ENCODE measurements at regions not wholly inside any gene's neighbourhood (a gene's known extent, or its start where the extent isn't known, plus 50 kb on each side); places are given as distances from the start of the nearest gene placed in this dataset.

DNA sequence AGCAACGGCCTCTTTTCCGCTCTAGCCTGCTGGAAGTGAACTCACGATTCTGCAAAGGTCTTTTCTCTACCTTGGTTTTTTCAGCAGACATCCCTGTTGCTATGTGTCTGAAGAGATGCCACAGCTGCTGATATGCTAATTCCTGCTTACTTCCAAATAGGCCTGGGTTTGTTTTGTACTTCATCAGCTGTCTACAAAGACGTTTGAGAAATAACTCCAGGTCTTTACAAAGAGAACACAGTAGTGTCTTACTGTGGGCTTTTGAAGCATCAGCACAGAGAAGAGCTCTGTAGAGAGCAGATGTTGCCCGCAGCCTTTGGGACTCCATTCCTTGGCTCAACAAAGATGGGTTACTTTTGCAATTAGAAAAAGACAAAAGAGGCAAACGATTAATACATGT lies 1366.5 kb downstream of the AACS start:
- H3K36me3 ChIP-seq: no peaks in the 10 kb centered on the region
- H3K9me3 ChIP-seq: no peaks in the 10 kb centered on the region
- WGBS: 43% methylated on average over 6 of the region's 6 CpGs
- no peaks in the 10 kb centered on the region for H3K4me1 ChIP-seq
- H3K27ac ChIP-seq (replicated peaks in 1 of 4): no peak overlapping the region
- H3K4me3 ChIP-seq: no peak overlapping the region
- no peak for DNase-seq (ENCODE audit: extremely low spot score)
- no peaks in the 10 kb centered on the region for H3K27me3 ChIP-seq
- intact Hi-C loops (cut with DNase I): no loop called here
- TF ChIP-seq POLR2AphosphoS5 (IDR thresholded peaks at IDR 0.05): no peak
- no peak for TF ChIP-seq POLR2A (IDR thresholded peaks at IDR 0.05; ENCODE audit: low read depth)

DNA sequence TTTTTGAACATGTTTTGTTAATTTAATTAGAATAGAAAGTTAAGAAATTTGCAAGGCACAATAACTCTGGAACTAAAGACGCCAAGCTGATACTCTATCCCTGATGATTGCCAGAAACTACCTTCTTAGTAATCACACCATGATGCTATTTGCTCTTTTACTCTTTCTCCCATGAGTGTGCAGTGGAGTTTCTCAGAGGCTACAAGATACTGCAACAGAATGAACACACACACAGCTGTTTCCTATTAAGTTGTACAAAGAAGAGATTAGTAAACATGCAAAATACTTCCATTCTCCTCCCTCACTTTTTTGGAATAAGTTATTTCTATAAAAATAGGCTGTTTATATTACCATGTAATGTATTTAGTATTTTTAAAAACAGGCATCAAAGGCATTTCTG lies 1367.5 kb downstream of the AACS start:
- Histone ChIP-seq H3K4me1 (no peaks in the 10 kb centered on the region), H3K9me3 (no peaks in the 10 kb centered on the region), H3K27me3 (no peaks in the 10 kb centered on the region), H3K36me3 (no peaks in the 10 kb centered on the region), H3K4me3 (no peak overlapping the region), H3K27ac (replicated peaks in 1 of 4) (no peak overlapping the region)
- no peak for DNase-seq (ENCODE audit: extremely low spot score)
- TF ChIP-seq POLR2A (IDR thresholded peaks at IDR 0.05; ENCODE audit: low read depth): no peak
- TF ChIP-seq, protein P1, sequence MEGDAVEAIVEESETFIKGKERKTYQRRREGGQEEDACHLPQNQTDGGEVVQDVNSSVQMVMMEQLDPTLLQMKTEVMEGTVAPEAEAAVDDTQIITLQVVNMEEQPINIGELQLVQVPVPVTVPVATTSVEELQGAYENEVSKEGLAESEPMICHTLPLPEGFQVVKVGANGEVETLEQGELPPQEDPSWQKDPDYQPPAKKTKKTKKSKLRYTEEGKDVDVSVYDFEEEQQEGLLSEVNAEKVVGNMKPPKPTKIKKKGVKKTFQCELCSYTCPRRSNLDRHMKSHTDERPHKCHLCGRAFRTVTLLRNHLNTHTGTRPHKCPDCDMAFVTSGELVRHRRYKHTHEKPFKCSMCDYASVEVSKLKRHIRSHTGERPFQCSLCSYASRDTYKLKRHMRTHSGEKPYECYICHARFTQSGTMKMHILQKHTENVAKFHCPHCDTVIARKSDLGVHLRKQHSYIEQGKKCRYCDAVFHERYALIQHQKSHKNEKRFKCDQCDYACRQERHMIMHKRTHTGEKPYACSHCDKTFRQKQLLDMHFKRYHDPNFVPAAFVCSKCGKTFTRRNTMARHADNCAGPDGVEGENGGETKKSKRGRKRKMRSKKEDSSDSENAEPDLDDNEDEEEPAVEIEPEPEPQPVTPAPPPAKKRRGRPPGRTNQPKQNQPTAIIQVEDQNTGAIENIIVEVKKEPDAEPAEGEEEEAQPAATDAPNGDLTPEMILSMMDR (IDR thresholded peaks at IDR 0.05): no peak
- no peak for TF ChIP-seq POLR2AphosphoS5 (IDR thresholded peaks at IDR 0.05)
- no peak for TF ChIP-seq EP300 (IDR thresholded peaks at IDR 0.05)
- 44% methylated on average over 1 of the region's 1 CpG for WGBS
- intact Hi-C loops (cut with DNase I): no loop called here

DNA sequence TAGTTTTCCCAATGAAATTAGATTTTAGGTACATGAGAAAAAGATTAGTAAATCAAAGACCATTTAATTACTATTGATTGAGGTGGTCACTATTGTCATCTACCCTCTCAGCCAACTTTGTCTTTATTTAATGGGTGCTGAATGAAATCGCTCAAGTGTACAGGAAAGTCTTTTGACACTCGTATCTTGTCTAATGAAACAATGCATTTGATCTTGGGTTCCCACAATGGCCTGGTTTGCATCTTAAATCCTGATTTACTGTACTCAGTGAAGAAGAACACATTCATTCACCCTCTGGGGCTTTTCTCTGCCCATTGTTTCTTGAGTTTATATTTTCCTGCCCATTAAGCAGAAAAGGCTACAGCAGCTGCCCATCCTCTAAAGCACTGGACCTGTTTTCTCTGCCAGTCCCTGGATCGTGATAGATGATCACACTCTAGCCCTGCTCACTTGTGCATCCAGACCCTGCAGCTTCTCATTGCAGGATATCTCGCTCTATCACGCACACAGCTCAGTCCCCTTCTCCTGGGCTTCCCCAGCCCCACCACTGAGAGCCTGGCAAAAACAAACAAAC lies 1369.3 kb downstream of the AACS start:
- intact Hi-C loops (cut with DNase I): no loop called here
- no peak for DNase-seq (ENCODE audit: extremely low spot score)
- Histone ChIP-seq H3K36me3 (no peaks in the 10 kb centered on the region), H3K9me3 (no peaks in the 10 kb centered on the region), H3K27ac (replicated peaks in 1 of 4) (no peak overlapping the region), H3K4me1 (no peaks in the 10 kb centered on the region), H3K27me3 (no peaks in the 10 kb centered on the region), H3K4me3 (no peak overlapping the region)
- TF ChIP-seq POLR2AphosphoS5 (IDR thresholded peaks at IDR 0.05): no peak
- no peak for TF ChIP-seq EP300 (IDR thresholded peaks at IDR 0.05)
- no peak for TF ChIP-seq POLR2A (IDR thresholded peaks at IDR 0.05; ENCODE audit: low read depth)
- TF ChIP-seq, protein P1 (IDR thresholded peaks at IDR 0.05): no peak
- 88% methylated on average over 5 of the region's 5 CpGs for WGBS

DNA sequence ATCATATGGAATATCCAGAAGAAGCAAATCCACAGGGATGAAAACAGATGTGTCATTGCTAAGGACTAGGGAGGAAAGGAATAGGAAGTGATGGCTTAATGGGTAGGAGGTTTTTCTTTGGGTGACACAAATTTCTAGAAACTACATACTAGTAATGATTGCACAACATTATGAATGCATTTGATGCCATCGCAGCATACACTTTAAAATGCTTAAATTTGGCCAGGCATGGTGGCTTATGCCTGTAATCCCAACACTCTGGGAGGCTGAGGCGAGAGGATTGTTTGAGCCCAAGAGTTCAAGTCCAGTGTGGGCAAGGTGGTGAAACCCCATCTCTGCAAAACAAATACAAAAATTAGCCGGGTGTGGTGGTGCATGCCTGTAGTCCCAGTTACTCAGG lies 1370.8 kb downstream of the AACS start:
- TF ChIP-seq POLR2AphosphoS5 (IDR thresholded peaks at IDR 0.05): no peak
- H3K4me3 ChIP-seq: no peak overlapping the region
- H3K27me3 ChIP-seq: no peaks in the 10 kb centered on the region
- H3K4me1 ChIP-seq: no peaks in the 10 kb centered on the region
- no peaks in the 10 kb centered on the region for H3K36me3 ChIP-seq
- H3K9me3 ChIP-seq: no peaks in the 10 kb centered on the region
- intact Hi-C loops (cut with DNase I): no loop called here
- no peak for DNase-seq (ENCODE audit: extremely low spot score)
- H3K27ac ChIP-seq (replicated peaks in 1 of 4): no peak overlapping the region
- WGBS: 85% methylated on average over 3 of the region's 3 CpGs

DNA sequence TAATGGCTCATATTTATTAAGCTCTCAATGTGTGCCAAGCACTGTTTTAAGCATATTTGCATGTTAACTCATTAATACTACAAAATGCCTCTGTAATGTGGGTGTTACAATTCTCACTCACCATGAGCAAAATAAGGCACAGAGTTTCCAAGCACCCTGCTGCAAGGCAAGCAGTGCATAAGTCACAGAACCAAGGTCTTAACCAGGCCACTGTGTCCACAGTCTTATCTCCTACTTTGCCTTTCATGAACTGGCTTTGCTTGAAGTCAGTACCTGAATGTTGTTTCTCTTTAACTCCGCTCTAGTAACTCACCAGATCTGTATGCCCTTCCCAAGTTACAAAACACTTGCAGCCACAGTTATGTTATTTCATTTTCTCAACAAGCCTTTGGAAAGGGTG lies 1372.7 kb downstream of the AACS start:
- intact Hi-C loops (cut with DNase I): no loop called here
- Histone ChIP-seq H3K4me1 (no peaks in the 10 kb centered on the region), H3K36me3 (no peaks in the 10 kb centered on the region), H3K4me3 (no peak overlapping the region), H3K27ac (replicated peaks in 1 of 4) (no peak overlapping the region), H3K9me3 (no peaks in the 10 kb centered on the region), H3K27me3 (no peaks in the 10 kb centered on the region)
- DNase-seq (ENCODE audit: extremely low spot score): no peak
- 90% methylated on average over 1 of the region's 1 CpG for WGBS
- no peak for TF ChIP-seq POLR2AphosphoS5 (IDR thresholded peaks at IDR 0.05)
- TF ChIP-seq, protein P1 (IDR thresholded peaks at IDR 0.05): no peak
- TF ChIP-seq EP300 (IDR thresholded peaks at IDR 0.05): no peak

DNA sequence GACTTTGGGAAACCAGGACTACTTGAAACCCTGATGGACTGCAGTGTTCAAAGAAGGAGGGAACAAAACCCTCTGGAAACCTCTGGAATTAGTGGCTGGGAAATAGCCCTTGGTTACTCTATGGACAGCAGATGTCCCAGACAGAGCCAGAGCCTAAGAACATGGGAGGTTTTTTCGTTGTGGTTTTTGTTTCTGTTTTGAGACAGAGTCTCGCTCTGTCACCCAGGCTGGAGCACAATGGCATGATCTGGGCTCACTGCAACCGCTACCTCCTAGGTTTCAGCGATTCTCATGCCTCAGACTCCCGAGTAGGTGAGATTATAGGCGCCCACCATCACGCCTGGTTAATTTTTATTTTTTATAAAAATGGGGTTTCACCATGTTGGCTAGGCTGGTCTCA lies 1378.7 kb downstream of the AACS start:
- Histone ChIP-seq H3K36me3 (no peaks in the 10 kb centered on the region), H3K27ac (replicated peaks in 1 of 4) (no peak overlapping the region), H3K27me3 (no peaks in the 10 kb centered on the region), H3K4me3 (no peak overlapping the region), H3K9me3 (no peaks in the 10 kb centered on the region), H3K4me1 (no peaks in the 10 kb centered on the region)
- DNase-seq (ENCODE audit: extremely low spot score): peak; percentile 64
- TF ChIP-seq POLR2AphosphoS5 (IDR thresholded peaks at IDR 0.05): no peak
- TF ChIP-seq, protein P1 (IDR thresholded peaks at IDR 0.05): no peak
- WGBS: 76% methylated on average over 7 of the region's 7 CpGs
- intact Hi-C loops (cut with DNase I): no loop called here
